ENCODE measurements at regions not wholly inside any gene's neighbourhood (a gene's known extent, or its start where the extent isn't known, plus 50 kb on each side); places are given as distances from the start of the nearest gene placed in this dataset.

- TF ChIP-seq, protein P1, sequence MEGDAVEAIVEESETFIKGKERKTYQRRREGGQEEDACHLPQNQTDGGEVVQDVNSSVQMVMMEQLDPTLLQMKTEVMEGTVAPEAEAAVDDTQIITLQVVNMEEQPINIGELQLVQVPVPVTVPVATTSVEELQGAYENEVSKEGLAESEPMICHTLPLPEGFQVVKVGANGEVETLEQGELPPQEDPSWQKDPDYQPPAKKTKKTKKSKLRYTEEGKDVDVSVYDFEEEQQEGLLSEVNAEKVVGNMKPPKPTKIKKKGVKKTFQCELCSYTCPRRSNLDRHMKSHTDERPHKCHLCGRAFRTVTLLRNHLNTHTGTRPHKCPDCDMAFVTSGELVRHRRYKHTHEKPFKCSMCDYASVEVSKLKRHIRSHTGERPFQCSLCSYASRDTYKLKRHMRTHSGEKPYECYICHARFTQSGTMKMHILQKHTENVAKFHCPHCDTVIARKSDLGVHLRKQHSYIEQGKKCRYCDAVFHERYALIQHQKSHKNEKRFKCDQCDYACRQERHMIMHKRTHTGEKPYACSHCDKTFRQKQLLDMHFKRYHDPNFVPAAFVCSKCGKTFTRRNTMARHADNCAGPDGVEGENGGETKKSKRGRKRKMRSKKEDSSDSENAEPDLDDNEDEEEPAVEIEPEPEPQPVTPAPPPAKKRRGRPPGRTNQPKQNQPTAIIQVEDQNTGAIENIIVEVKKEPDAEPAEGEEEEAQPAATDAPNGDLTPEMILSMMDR (IDR thresholded peaks at IDR 0.05; ENCODE audit: poor library complexity): no peak
- TF ChIP-seq EZH2 (IDR thresholded peaks at IDR 0.05; ENCODE audit: borderline replicate concordance) (no peak), EZH2phosphoT487 (IDR thresholded peaks at IDR 0.05; ENCODE audit: low read depth, severe bottlenecking, unreplicated experiment) (no peak)
Measured at GRCh38 chr4:108370291-108371141, 201.8 kb upstream of the LEF1 start.
